Endodermal cell (in vitro differentiated cells): ENCODE measurements at regions not wholly inside any gene's neighbourhood (a gene's known extent, or its start where the extent isn't known, plus 50 kb on each side); places are given as distances from the start of the nearest gene placed in this dataset.

Experiments
- DNase-seq: peaks from one replicate; pipeline ENCODE4 v3.0.0-alpha.2; 2017
- H3K27ac ChIP-seq: 2 replicates; pipeline ENCODE4 v1.5.1; 2013; ENCODE audit warnings: mild to moderate bottlenecking, low read depth, low read length, moderate library complexity
- H3K27me3 ChIP-seq: 2 replicates; pipeline ENCODE4 v1.6.1; 2013; ENCODE audit warnings: mild to moderate bottlenecking, low read length, moderate library complexity; ENCODE audit not compliant: insufficient read depth, control insufficient read depth, poor library complexity, severe bottlenecking
- H3K36me3 ChIP-seq: 2 replicates; pipeline ENCODE4 v1.7.0; 2013; ENCODE audit warnings: mild to moderate bottlenecking, low read length, moderate library complexity; ENCODE audit not compliant: control insufficient read depth, insufficient read depth
- H3K4me1 ChIP-seq: one replicate; pipeline ENCODE4 v1.7.0; 2013; ENCODE audit warnings: low read length; ENCODE audit not compliant: control insufficient read depth, insufficient read depth
- H3K4me3 ChIP-seq: 2 replicates; pipeline ENCODE4 v1.5.1; 2013; ENCODE audit warnings: mild to moderate bottlenecking, low read length, moderate library complexity
- H3K9ac ChIP-seq: 2 replicates; pipeline ENCODE4 v1.6.1; 2013; ENCODE audit warnings: mild to moderate bottlenecking, low read length, moderate library complexity; ENCODE audit not compliant: poor library complexity, severe bottlenecking; ENCODE audit errors: extremely low read depth
- H3K9me3 ChIP-seq: 2 replicates; pipeline ENCODE4 v1.6.1; 2013; ENCODE audit warnings: mild to moderate bottlenecking, low read length, moderate library complexity; ENCODE audit not compliant: control insufficient read depth
- H3K27ac Mint-ChIP-seq: 2 replicates; pipeline ENCODE4 v1.8.0; 2020; ENCODE audit warnings: mixed read lengths
- H3K27me3 Mint-ChIP-seq: 2 replicates; pipeline ENCODE4 v1.8.0; 2021; ENCODE audit warnings: mild to moderate bottlenecking, mixed read lengths; ENCODE audit not compliant: insufficient read depth
- H3K36me3 Mint-ChIP-seq: 2 replicates; pipeline ENCODE4 v1.8.0; 2020; ENCODE audit warnings: low read depth, mixed read lengths
- H3K4me1 Mint-ChIP-seq: 2 replicates; pipeline ENCODE4 v1.8.0; 2020; ENCODE audit warnings: mixed read lengths
- H3K4me3 Mint-ChIP-seq: 2 replicates; pipeline ENCODE4 v1.8.0; 2020; ENCODE audit warnings: mild to moderate bottlenecking, moderate library complexity, mixed read lengths
- H3K9me3 Mint-ChIP-seq: 2 replicates; pipeline ENCODE4 v1.8.0; 2020; ENCODE audit warnings: mild to moderate bottlenecking, mixed read lengths
- CTCF ChIP-seq: fragments of 200-600 bp; sonication (generic); conservative IDR thresholded peaks from 2 replicates; pipeline ENCODE4 v1.5.0; 2021; ENCODE audit warnings: antibody characterized with exemption, mild to moderate bottlenecking
- WGBS, 2 experiments: methylation state at CpG; one replicate each; pipeline versions ENCODE4 v1.1.5 to v1.1.7; 2013; ENCODE audit warnings: missing lambda C conversion rate in 2 of 2, mixed read lengths in 1 of 2; ENCODE audit not compliant: insufficient coverage in 1 of 2, insufficient read length in 1 of 2; 5-methylcytosine and 5-hydroxymethylcytosine counted together

GRCh38 chr1:239998312-239998649 lies 93.4 kb upstream of the FMN2 start:
- H3K27ac ChIP-seq = no peak overlapping the region
- H3K9me3 Mint-ChIP-seq = no peaks in the 10 kb centered on the region
- H3K4me1 ChIP-seq = peaks cover 10% of the 10 kb centered on the region
- no peak overlapping the region for H3K9ac ChIP-seq
- peak overlapping the region; percentile 74 for H3K4me3 ChIP-seq
- no peaks in the 10 kb centered on the region for H3K36me3 ChIP-seq
- no peak for TF ChIP-seq CTCF
- peaks cover 6% of the 10 kb centered on the region for H3K4me1 Mint-ChIP-seq
- H3K36me3 Mint-ChIP-seq = no peaks in the 10 kb centered on the region
- DNase-seq = no peak
- WGBS, 2 experiments = 48 to 100% methylated on average over 1 to 3 of the region's 3 CpGs
- H3K27me3 ChIP-seq = no peaks in the 10 kb centered on the region
- H3K27ac Mint-ChIP-seq = no peak overlapping the region
- peaks cover 8% of the 10 kb centered on the region for H3K9me3 ChIP-seq
- peak overlapping the region; percentile 58 for H3K4me3 Mint-ChIP-seq
- peaks cover 18% of the 10 kb centered on the region for H3K27me3 Mint-ChIP-seq

DNA sequence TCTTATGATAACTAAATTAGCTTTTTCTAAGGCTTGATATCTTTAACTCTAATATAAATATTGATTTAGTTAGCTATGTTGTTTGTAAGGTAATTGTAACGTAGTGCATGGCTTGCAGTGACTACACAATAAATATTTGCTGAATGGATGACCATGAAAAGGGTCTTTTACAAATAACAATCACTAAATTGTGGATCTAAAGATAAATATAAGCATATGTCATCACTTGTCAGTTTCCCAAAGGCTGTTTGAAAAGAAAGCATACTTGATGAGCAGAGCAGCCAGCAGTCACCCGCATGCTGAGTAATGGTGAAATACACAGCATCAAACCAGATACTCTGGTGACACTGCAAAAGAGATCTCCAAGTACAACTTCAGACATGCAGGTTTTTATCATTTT lies 92.5 kb upstream of the FMN2 start:
- no peaks in the 10 kb centered on the region for H3K36me3 ChIP-seq
- Mint-ChIP-seq H3K27ac (no peak overlapping the region), H3K4me1 (peaks cover 6% of the 10 kb centered on the region), H3K4me3 (no peak overlapping the region), H3K36me3 (no peaks in the 10 kb centered on the region), H3K27me3 (peaks cover 18% of the 10 kb centered on the region), H3K9me3 (no peaks in the 10 kb centered on the region)
- TF ChIP-seq CTCF = no peak
- H3K9me3 ChIP-seq = peaks cover 6% of the 10 kb centered on the region
- peak overlapping the region; percentile 74 for H3K4me3 ChIP-seq
- H3K27ac ChIP-seq = no peak overlapping the region
- H3K9ac ChIP-seq = no peak overlapping the region
- H3K4me1 ChIP-seq = peaks cover 10% of the 10 kb centered on the region
- WGBS, 2 experiments = 66 to 100% methylated on average over 1 to 2 of the region's 2 CpGs
- H3K27me3 ChIP-seq = no peaks in the 10 kb centered on the region
- DNase-seq = no peak

- H3K36me3 Mint-ChIP-seq = no peaks in the 10 kb centered on the region
- H3K27me3 Mint-ChIP-seq = peaks cover 18% of the 10 kb centered on the region
- peaks cover 5% of the 10 kb centered on the region for H3K4me1 Mint-ChIP-seq
- no peak overlapping the region for H3K27ac Mint-ChIP-seq
- H3K27me3 ChIP-seq = no peaks in the 10 kb centered on the region
- no peak for TF ChIP-seq CTCF
- H3K27ac ChIP-seq = no peak overlapping the region
- H3K9ac ChIP-seq = no peak overlapping the region
- DNase-seq = no peak
- no peaks in the 10 kb centered on the region for H3K9me3 Mint-ChIP-seq
- no peaks in the 10 kb centered on the region for H3K9me3 ChIP-seq
- H3K4me3 ChIP-seq = no peak overlapping the region
- no peak overlapping the region for H3K4me3 Mint-ChIP-seq
- WGBS, 2 experiments = 70 to 100% methylated on average over 3 to 4 of the region's 4 CpGs
- H3K4me1 ChIP-seq = peaks cover 6% of the 10 kb centered on the region
- H3K36me3 ChIP-seq = no peaks in the 10 kb centered on the region
Measured at GRCh38 chr1:240000634-240001033, 91.0 kb upstream of the FMN2 start.
